ENCODE measurements at regions not wholly inside any gene's neighbourhood (a gene's known extent, or its start where the extent isn't known, plus 50 kb on each side); places are given as distances from the start of the nearest gene placed in this dataset.

DNA sequence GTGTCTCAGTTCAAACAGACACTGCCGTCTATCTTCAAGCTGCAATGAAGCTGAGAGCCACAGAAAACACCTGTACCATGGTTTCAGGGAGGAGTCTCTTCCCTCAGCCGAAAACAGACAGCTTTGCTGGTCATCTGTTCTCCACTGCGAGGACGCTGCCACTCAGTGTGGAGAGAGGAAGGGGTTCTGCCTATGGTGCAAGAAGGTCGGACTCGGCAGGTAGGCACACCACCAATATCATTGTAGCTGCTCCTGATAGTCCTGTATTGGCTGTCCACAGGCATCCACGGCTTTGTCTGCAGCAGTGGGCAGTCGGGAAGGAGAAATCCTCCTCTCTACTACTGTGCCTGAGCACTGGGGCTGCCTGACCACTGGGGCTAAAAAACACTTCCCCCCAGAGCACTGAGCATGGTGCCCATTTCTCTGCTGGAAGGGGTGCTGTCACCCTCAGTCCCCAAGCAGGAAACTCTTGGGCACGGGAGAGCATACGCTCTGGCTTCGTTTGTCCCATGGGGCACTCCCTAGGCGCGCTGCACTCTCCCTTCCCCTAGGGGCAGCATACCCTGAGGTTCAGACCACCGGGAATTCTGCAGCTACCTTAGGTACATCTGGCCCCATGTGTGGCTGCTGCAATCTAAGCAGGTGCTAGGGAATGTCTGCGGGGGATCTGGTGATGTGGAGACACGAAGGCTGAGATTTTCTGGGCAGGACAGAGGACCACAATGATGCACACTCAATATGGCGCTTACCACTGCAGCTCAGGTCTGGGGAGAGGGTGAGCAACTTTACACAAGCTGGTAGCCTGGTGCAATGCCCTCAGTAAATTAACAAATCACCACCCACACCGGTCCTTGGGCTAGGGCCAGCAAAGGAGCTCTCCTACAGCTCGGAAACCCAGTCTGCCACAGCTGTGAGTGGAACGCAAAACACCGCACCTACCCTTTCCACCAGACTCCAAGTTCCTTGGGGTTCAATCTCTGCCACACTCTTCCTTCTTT lies 880.9 kb upstream of the SEMA6A start:
- no peak for DNase-seq
- TF ChIP-seq GATA1 (IDR thresholded peaks at IDR 0.05; ENCODE audit: low read depth, low read length) (no peak), POLR2A (IDR thresholded peaks at IDR 0.05; ENCODE audit: low read length) (no peak)

DNA sequence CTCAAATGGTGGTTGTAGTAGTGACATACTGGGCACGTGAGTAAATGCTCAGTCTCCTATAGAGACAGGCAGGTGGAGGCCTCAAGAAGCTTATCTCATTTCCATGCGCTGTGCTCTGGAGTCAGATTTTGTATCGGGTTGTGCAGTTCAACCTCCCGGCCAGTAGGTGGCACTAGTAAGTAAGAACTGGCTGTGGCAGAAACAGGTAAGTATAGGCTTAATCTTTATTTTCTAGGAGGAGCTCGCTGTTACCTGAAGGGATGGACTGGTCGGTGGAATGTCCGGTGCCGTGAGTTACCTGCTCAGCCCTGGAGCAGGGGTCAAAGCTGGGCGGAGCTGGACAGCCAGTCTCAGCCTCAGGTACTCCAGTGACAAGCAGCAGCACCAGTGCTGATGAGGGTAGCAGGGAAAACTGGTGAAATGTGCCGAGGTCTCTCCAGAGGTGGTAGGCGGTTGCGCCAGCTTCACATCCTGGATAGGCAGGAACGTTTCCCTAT lies 880.1 kb upstream of the SEMA6A start:
- peak; percentile 49 to 70 for DNase-seq
- TF ChIP-seq POLR2A (IDR thresholded peaks at IDR 0.05; ENCODE audit: low read length) (no peak), GATA1 (IDR thresholded peaks at IDR 0.05; ENCODE audit: low read depth, low read length) (no peak)

DNA sequence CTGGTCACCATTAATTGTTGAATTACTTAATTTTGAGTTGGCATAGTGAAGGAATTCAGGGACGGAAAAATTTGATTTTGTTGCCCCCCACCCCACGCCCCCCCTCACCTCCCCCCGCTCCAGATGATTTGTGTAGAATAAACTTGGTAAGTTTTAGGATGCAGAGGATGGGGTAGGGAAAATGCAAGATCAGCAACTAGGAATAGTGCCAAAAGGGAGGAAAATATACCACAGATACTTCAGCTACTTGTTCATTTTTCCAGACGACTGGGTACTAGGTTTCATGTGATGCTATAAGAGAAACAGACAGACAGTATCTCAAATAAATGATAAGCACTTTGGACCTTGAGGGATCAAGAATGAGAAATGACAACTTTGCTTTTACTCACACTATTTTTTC lies 862.2 kb upstream of the SEMA6A start:
- TF ChIP-seq GATA1 (IDR thresholded peaks at IDR 0.05; ENCODE audit: low read depth, low read length): no peak
- no peak for TF ChIP-seq POLR2A (IDR thresholded peaks at IDR 0.05; ENCODE audit: low read length)

DNA sequence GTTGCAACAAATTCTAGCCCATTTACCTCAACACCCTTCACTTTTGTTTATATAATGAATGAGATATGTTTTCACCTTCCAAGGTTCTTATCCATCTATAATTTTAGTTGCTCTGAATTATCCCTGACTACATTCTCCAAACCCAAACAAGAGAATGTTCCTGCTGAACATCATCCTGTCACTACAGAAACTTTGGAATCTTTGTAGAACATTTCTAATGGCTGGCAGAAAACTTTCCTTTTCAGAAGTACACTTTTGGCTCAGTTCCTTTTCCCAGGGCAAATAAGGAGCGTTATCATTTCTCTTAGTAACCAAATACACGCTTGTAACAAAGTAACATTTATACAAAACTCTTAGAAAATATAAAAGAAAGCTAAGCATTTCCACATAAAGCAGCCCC lies 860.6 kb upstream of the SEMA6A start:
- TF ChIP-seq POLR2A (IDR thresholded peaks at IDR 0.05; ENCODE audit: low read length) (no peak), GATA1 (IDR thresholded peaks at IDR 0.05; ENCODE audit: low read depth, low read length) (no peak)
- no peak for DNase-seq

More for the DNA sequence above, 862.2 kb upstream of the SEMA6A start:
- DNase-seq: no peak

DNA sequence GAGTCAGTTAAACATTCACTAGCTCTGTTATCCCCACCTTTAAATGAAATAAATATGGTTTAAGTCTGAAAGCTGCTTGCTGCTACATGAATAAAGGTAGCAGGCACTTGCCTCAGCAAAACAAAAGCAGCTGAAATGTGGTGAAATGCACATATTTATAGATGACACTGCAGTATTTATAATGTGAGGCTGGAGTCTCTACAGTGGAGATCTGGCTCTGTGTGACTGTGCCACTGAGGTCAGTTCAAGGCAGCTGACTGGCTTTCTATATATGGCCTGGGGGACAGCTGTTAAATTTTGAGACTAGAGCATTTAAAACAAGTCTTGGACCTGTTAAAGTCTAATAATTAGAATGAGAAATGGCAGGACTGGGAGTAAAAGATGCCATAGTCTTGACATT lies 859.6 kb upstream of the SEMA6A start:
- DNase-seq: no peak
- TF ChIP-seq GATA1 (IDR thresholded peaks at IDR 0.05; ENCODE audit: low read depth, low read length) (no peak), POLR2A (IDR thresholded peaks at IDR 0.05; ENCODE audit: low read length) (no peak)

DNA sequence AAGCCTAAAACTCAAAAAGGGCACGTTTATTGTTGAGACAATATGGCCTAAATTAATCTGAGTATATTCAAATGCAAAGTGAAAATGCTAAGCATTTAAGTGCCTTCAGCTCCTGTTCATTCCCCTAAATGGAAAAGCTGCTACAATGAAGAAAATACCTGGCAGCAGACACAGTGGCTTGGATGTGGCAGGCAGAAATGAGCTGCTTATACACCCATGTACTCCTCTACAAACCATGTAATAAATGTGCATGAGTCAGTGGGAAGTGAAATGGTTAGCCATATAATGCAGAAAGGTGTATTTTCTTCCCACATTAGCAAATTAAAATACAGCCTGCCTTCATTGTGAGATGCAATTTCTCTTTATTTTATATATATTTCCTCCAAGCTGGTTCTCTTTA lies 859.2 kb upstream of the SEMA6A start:
- DNase-seq: no peak
- no peak for TF ChIP-seq POLR2A (IDR thresholded peaks at IDR 0.05; ENCODE audit: low read length)
- no peak for TF ChIP-seq GATA1 (IDR thresholded peaks at IDR 0.05; ENCODE audit: low read depth, low read length)

DNA sequence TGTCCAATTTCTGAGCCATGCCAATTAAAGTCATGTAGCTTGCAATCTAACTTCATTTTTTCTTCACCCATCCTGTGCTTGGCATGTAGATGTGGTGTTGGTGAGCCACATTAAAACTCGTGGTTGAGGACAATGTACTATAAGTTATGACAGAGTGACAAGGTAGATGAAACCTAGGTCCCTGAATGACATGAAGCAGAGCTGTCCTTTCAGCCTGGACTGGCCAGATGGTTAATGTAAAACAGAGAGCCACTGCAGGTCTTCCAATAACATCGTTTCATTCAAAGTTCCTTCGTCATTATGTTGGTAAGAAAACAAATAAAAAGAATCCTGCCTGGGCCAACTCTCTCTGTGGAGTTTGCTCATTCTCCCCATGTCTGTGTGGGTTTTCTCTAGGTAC lies 856.5 kb upstream of the SEMA6A start:
- no peak for DNase-seq
- TF ChIP-seq GATA1 (IDR thresholded peaks at IDR 0.05; ENCODE audit: low read depth, low read length): no peak
- no peak for TF ChIP-seq POLR2A (IDR thresholded peaks at IDR 0.05; ENCODE audit: low read length)

DNA sequence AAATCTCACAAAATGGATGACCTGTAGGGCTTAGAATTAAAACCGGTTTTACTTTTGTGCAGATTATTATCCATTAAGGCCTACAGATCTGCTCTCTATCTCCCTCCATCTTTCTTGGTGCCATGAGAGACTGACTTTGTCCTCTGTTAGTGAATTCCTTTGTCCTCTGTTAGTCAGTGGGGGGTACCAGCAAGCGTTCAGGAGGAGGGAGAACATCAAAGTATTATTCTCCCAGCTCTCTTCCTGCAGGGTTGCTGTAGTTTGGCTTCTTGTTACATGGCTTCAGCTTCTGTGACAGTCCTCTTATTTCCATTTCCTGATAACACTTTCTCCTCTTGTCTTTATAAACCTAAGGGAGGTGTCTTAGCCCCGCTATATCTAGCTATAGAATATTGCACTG lies 850.5 kb upstream of the SEMA6A start:
- DNase-seq: no peak
- no peak for TF ChIP-seq POLR2A (IDR thresholded peaks at IDR 0.05; ENCODE audit: low read length)
- no peak for TF ChIP-seq GATA1 (IDR thresholded peaks at IDR 0.05; ENCODE audit: low read depth, low read length)

DNA sequence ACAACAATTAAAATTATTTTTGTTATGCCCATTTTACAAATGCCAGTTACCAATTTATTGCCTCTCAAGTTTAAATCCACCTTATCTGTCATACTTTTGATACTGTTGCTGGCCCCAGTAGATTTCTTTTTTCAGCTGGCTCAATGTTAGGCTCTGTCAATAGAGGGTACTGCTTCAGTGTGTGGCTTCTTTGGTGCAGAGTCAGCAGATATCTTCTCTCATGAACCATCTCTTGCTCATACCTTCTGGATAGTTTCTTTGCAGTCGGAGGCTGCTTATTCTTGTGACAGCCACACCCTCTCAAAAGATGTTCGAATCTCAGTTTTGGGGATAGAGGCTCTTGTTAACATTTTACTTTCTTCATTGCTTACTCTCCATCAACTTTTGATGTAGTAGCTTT lies 849.9 kb upstream of the SEMA6A start:
- no peak for DNase-seq
- TF ChIP-seq GATA1 (IDR thresholded peaks at IDR 0.05; ENCODE audit: low read depth, low read length) (no peak), POLR2A (IDR thresholded peaks at IDR 0.05; ENCODE audit: low read length) (no peak)

DNA sequence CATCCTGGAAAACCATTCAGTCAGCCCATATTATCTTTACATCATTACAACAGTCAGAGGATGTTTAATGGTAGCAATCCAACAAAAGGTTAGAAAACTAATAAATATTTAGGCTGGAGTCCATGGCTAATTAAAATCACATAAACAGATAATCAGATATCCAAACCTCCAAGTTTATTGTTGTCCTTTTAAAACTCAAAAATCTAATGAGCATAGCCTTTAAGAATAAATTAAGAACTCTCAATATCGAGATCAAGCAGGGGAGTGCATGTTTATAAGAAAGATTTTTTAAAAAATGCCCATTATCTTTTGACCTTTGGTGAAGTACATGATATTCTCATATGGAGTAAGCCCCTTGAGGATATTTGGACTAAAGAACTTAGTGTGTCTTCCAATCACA lies 842.9 kb upstream of the SEMA6A start:
- TF ChIP-seq GATA1 (IDR thresholded peaks at IDR 0.05; ENCODE audit: low read depth, low read length): no peak
- TF ChIP-seq POLR2A (IDR thresholded peaks at IDR 0.05; ENCODE audit: low read length): no peak
- no peak for DNase-seq

DNA sequence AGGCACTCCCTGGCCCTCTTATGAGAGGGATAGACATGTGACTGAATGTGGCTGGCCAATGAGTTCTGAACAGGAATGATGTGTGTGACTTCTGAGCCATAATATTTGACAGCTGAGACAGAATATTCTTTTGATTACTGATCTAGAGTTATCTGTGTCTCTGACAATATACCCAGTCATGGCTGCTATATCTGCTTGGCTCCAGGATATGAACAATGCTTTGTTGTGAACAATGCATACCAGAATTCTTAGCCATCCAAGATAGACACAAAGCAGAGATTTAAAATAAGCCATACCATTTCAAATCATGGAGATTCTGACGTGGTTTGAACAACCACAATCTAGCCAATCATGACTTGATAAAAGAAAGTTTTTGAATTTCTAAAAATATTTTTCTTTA lies 840.3 kb upstream of the SEMA6A start:
- TF ChIP-seq POLR2A (IDR thresholded peaks at IDR 0.05; ENCODE audit: low read length) (no peak), GATA1 (IDR thresholded peaks at IDR 0.05; ENCODE audit: low read depth, low read length) (no peak)

DNA sequence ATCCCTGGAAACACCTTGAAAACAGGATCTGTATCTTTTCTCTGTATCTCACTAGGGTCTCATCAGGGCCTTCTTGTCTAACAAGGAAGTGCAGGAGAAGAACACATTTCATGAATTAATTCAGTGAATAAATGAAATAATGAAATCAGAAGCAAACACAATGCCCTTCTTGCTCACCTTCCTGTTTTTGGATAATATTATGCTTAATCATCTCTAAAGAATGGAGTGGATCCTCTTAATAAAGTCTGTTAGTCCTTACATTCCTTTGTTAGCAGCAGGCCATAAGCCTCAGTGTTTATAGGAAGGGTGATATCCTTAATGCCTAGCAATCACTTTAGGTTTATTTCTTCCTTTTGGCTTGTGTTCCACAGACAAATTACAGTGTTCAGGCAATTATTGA lies 837.1 kb upstream of the SEMA6A start:
- no peak for DNase-seq
- TF ChIP-seq GATA1 (IDR thresholded peaks at IDR 0.05; ENCODE audit: low read depth, low read length) (no peak), POLR2A (IDR thresholded peaks at IDR 0.05; ENCODE audit: low read length) (no peak)

More for the DNA sequence above, 840.3 kb upstream of the SEMA6A start:
- DNase-seq: no peak

DNA sequence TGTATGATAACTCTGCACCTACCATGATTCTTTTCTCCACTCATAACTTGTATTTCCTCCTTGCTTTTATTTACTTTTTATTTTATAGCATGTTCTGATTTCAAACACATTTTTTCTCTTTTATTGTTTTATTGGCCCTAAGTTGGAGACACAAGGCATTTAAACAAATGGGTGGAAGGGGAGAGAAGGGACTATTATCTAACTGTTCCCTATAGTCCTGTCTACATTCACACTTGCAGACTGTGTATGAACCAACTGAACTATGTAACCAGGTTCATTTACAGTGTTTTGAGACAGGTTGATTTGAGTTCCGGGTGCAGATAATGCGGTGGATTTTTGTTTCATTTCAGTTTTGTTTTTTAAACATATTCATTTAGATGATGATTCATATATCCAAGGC lies 830.6 kb upstream of the SEMA6A start:
- no peak for DNase-seq
- TF ChIP-seq GATA1 (IDR thresholded peaks at IDR 0.05; ENCODE audit: low read depth, low read length): no peak
- no peak for TF ChIP-seq POLR2A (IDR thresholded peaks at IDR 0.05; ENCODE audit: low read length)

DNA sequence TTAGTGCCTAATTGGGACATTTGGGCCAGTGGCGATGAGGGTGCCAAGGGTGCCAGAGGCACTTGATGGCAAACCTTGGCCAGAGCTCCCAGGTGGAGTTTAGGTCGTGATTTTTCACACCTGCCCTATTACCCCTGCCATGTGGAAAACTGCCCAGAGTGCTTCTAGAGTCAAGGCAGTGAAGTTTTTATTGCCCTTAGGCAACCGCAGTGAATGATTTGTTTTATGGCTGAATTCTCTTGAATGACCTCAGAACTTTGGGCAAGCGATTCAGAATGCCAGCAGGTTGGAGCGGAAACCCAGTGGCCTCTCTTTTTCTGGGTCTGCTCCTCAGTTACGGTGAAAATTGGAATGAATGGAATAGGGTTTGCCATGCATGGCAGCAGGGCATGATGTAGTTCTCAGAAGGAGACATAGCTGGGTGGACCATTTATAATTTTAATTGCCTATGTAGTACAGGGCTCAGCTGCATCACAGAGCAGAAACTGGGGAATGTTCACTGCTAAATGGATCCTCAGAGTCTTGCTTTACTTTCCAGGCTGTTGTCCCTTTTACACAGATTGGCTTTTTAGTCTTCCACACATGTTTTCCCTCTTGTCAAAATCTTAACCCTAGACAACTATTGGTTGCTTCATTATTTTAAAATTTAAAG lies 820.0 kb upstream of the SEMA6A start:
- TF ChIP-seq GATA1 (IDR thresholded peaks at IDR 0.05; ENCODE audit: low read depth, low read length) (no peak), POLR2A (IDR thresholded peaks at IDR 0.05; ENCODE audit: low read length) (no peak)
- no peak for DNase-seq
